K562 (cell line): ENCODE measurements at regions not wholly inside any gene's neighbourhood (a gene's known extent, or its start where the extent isn't known, plus 50 kb on each side); places are given as distances from the start of the nearest gene placed in this dataset.

ENCODE experiments used
- BDP1 ChIP-seq: IDR thresholded peaks from 3 replicates; pipeline ENCODE4 v1.6.1; 2011; ENCODE audit not compliant: insufficient read length, insufficient read depth
- CTBP1 ChIP-seq: fragments of 450-650 bp; IDR thresholded peaks from 2 replicates; pipeline ENCODE4 v1.6.1; 2016; ENCODE audit warnings: borderline replicate concordance
- DMBX1 ChIP-seq: fragments of 250-450 bp; sonication (Bioruptor Pico); IDR thresholded peaks from 2 replicates; pipeline ENCODE4 v1.8.0; 2022; ENCODE audit warnings: inconsistent platforms, mild to moderate bottlenecking, moderate library complexity, borderline replicate concordance
- FIP1L1 ChIP-seq: fragments of 200-400 bp; formaldehyde crosslinking; IDR thresholded peaks from 2 replicates; pipeline ENCODE4 v1.6.1; 2018; ENCODE audit warnings: mild to moderate bottlenecking, low read depth, low read length; ENCODE audit not compliant: poor library complexity, severe bottlenecking
- HDAC2 ChIP-seq: fragments of 450-650 bp; IDR thresholded peaks from 2 replicates; pipeline ENCODE4 v1.6.1; 2016; ENCODE audit warnings: mild to moderate bottlenecking
- KDM1A ChIP-seq, 2 experiments: fragments of 450-650 bp; IDR thresholded peaks; 2 replicates each; pipeline ENCODE4 v1.6.1; 2016; ENCODE audit warnings: mild to moderate bottlenecking in 2 of 2
- MBD2 ChIP-seq: sonication (generic); IDR thresholded peaks from 2 replicates; pipeline ENCODE4 v1.6.1; 2016; ENCODE audit warnings: low read depth, borderline replicate concordance
- PHF21A ChIP-seq: fragments of 450-650 bp; IDR thresholded peaks from 2 replicates; pipeline ENCODE4 v1.6.1; 2017; ENCODE audit warnings: low read depth, borderline replicate concordance
- PKNOX1 ChIP-seq: fragments of 450-650 bp; IDR thresholded peaks from 2 replicates; pipeline ENCODE4 v1.6.1; 2016
- POLR2H ChIP-seq: IDR thresholded peaks from 2 replicates; pipeline ENCODE4 v1.6.1; 2016; ENCODE audit warnings: missing genetic modification characterization, low read depth, mild to moderate bottlenecking, control low read depth, missing compliant biosample characterization, moderate library complexity
- RBFOX2 ChIP-seq: fragments of 200-400 bp; formaldehyde crosslinking; IDR thresholded peaks from 2 replicates; pipeline ENCODE4 v1.6.1; 2017; ENCODE audit warnings: low read depth, mild to moderate bottlenecking, low read length, moderate library complexity
- RBM25 ChIP-seq: fragments of 200-400 bp; formaldehyde crosslinking; IDR thresholded peaks from 2 replicates; pipeline ENCODE4 v1.6.1; 2018; ENCODE audit warnings: low read length, low read depth, moderate library complexity; ENCODE audit not compliant: severe bottlenecking
- SIRT6 ChIP-seq: IDR thresholded peaks from one replicate; pipeline ENCODE4 v1.6.1; 2012; ENCODE audit warnings: low read depth, mild to moderate bottlenecking, control low read depth, inconsistent platforms, low read length, moderate library complexity
- SMARCC2 ChIP-seq: fragments of 450-650 bp; IDR thresholded peaks from 2 replicates; pipeline ENCODE4 v1.6.1; 2017; ENCODE audit warnings: antibody characterized with exemption, moderate library complexity, mild to moderate bottlenecking, low read depth
- TAL1 ChIP-seq: fragments of 450-650 bp; IDR thresholded peaks from 2 replicates; pipeline ENCODE4 v1.6.1; 2016; ENCODE audit warnings: mild to moderate bottlenecking
- TBL1XR1 ChIP-seq, 2 experiments: IDR thresholded peaks; 2 replicates each; pipeline ENCODE4 v1.6.1; 2012; ENCODE audit warnings: improper control_type of control experiment in 2 of 2, low read length in 2 of 2, mild to moderate bottlenecking in 1 of 2
- TCF3 ChIP-seq: sonication (generic); formaldehyde crosslinking; IDR thresholded peaks from 2 replicates; pipeline ENCODE4 v1.4.0; 2020; ENCODE audit warnings: mild to moderate bottlenecking, missing genetic modification reagents
- THRAP3 ChIP-seq: fragments of 450-650 bp; IDR thresholded peaks from 2 replicates; pipeline ENCODE4 v1.6.1; 2016; ENCODE audit warnings: mild to moderate bottlenecking, inconsistent platforms, borderline replicate concordance
- TSC22D4 ChIP-seq: fragments of 450-650 bp; IDR thresholded peaks from 2 replicates; pipeline ENCODE4 v1.6.1; 2016; ENCODE audit warnings: missing genetic modification characterization, missing biosample characterization, control low read depth
- WHSC1 ChIP-seq: IDR thresholded peaks from one replicate; pipeline ENCODE4 v1.6.1; 2012; ENCODE audit warnings: low read length, control low read depth, inconsistent platforms
- XRCC3 ChIP-seq: fragments of 450-650 bp; IDR thresholded peaks from 2 replicates; pipeline ENCODE4 v1.6.1; 2017; ENCODE audit warnings: mild to moderate bottlenecking, moderate library complexity
- YY1 ChIP-seq, 3 experiments: IDR thresholded peaks; 2 replicates each; pipeline ENCODE4 v1.6.1; 2011; ENCODE audit warnings: low read length in 2 of 3, mild to moderate bottlenecking in 2 of 3, moderate library complexity in 2 of 3, borderline replicate concordance in 1 of 3, control low read depth in 1 of 3, low read depth in 1 of 3; ENCODE audit not compliant: insufficient read depth in 3 of 3, insufficient replicate concordance in 2 of 3, control insufficient read depth in 1 of 3, insufficient read length in 1 of 3; ENCODE audit errors: extremely low read depth in 1 of 3
- ZFP30 ChIP-seq: fragments of 250-450 bp; sonication (Bioruptor Pico); IDR thresholded peaks from 2 replicates; pipeline ENCODE4 v1.8.0; 2022; ENCODE audit warnings: moderate library complexity, mild to moderate bottlenecking, inconsistent platforms, borderline replicate concordance
- ZNF134 ChIP-seq: fragments of 250-450 bp; sonication (Bioruptor Pico); conservative IDR thresholded peaks from 2 replicates; pipeline ENCODE4 v1.4.0; 2020
- ZNF644 ChIP-seq: fragments of 200-800 bp; sonication (Bioruptor generic); IDR thresholded peaks from 2 replicates; pipeline ENCODE4 v1.6.1; 2016; ENCODE audit warnings: low read depth, missing genetic modification characterization, missing compliant biosample characterization
- ZSCAN32 ChIP-seq: fragments of 450-650 bp; formaldehyde crosslinking; IDR thresholded peaks from 2 replicates; pipeline ENCODE4 v1.4.0; 2020; ENCODE audit warnings: mild to moderate bottlenecking, moderate library complexity
- TF ChIP-seq, protein P1 (sequence below), 2 experiments: IDR thresholded peaks; 2 replicates each; pipeline ENCODE4 v1.6.1; 2011; ENCODE audit warnings: borderline replicate concordance in 1 of 2, control low read depth in 1 of 2, low read depth in 1 of 2, low read length in 1 of 2, mild to moderate bottlenecking in 1 of 2, mixed read lengths in 1 of 2, moderate library complexity in 1 of 2; ENCODE audit not compliant: insufficient read depth in 1 of 2, insufficient read length in 1 of 2, poor library complexity in 1 of 2, severe bottlenecking in 1 of 2; ENCODE audit errors: extremely low read depth in 1 of 2
- TF ChIP-seq, protein P2 (sequence below): fragments of 450-650 bp; conservative IDR thresholded peaks from 2 replicates; pipeline ENCODE4 v1.6.1; 2016; ENCODE audit warnings: missing genetic modification characterization, low read depth, mild to moderate bottlenecking, missing compliant biosample characterization, moderate library complexity

DNA sequence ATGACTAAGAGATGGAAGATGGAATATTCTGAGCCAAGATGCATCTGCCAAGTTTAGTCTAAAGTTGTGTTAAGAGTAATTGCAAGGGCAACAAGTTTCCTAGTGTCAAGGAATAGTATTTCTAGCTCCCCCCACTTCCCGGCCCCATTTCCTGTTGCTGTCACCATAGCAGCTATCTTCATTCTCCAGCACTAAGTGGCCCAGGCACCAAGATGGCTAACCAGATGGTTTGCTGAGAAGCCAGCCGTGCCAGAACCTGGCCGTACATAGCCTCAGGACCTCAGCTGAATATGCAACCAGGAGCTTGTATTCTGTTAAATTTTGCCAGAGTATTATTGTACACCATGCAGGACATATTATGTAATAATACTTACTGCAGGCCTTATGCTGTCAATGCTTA lies 108.8 kb upstream of the UMPS start (continued):
- TF ChIP-seq, protein P1, sequence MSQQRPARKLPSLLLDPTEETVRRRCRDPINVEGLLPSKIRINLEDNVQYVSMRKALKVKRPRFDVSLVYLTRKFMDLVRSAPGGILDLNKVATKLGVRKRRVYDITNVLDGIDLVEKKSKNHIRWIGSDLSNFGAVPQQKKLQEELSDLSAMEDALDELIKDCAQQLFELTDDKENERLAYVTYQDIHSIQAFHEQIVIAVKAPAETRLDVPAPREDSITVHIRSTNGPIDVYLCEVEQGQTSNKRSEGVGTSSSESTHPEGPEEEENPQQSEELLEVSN (IDR thresholded peaks at IDR 0.05; ENCODE audit: borderline replicate concordance in 1 of 2, extremely low read depth in 1 of 2, insufficient read depth in 1 of 2, insufficient read length in 1 of 2, low read depth in 1 of 2, low read length in 1 of 2, poor library complexity in 1 of 2, severe bottlenecking in 1 of 2) = no peak
- TF ChIP-seq FIP1L1 (no peak), PHF21A (no peak), KDM1A (IDR thresholded peaks at IDR 0.05) (no peak), HDAC2 (no peak), TBL1XR1 (IDR thresholded peaks at IDR 0.05; ENCODE audit: low read length in 2 of 2) (no peak), RBM25 (no peak), CTBP1 (0 out of 2 replicates have a peak, but pooled peaks have one; percentile 24), TCF3 (peak; percentile 62), ZNF134 (no peak), POLR2H (tag) (no peak), MBD2 (0 out of 2 replicates have a peak, but pooled peaks have one; percentile 22), PKNOX1 (no peak), XRCC3 (no peak), WHSC1 (no peak), TSC22D4 (tag) (no peak), TAL1 (peak; percentile 50), BDP1 (no peak), SMARCC2 (no peak), RBFOX2 (0 out of 2 replicates have a peak, but pooled peaks have one; percentile 1), ZNF644 (tag) (no peak), YY1 (IDR thresholded peaks at IDR 0.05; ENCODE audit: borderline replicate concordance in 1 of 3, control insufficient read depth in 1 of 3, extremely low read depth in 1 of 3, insufficient read depth in 3 of 3, insufficient read length in 1 of 3, insufficient replicate concordance in 2 of 3, low read depth in 1 of 3, low read length in 2 of 3) (peak in 2 of 3 experiments; percentile 46 to 88), SIRT6 (no peak), ZFP30 (no peak), THRAP3 (no peak), ZSCAN32 (no peak), DMBX1 (CRISPR knock-in tag) (peak; percentile 76; the same call in 1 of the 2 replicates)
- TF ChIP-seq, protein P2, sequence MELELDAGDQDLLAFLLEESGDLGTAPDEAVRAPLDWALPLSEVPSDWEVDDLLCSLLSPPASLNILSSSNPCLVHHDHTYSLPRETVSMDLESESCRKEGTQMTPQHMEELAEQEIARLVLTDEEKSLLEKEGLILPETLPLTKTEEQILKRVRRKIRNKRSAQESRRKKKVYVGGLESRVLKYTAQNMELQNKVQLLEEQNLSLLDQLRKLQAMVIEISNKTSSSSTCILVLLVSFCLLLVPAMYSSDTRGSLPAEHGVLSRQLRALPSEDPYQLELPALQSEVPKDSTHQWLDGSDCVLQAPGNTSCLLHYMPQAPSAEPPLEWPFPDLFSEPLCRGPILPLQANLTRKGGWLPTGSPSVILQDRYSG (tag) = peak; percentile 74
